Peyer's patch (tissue), 4 donors: ENCODE measurements at regions not wholly inside any gene's neighbourhood (a gene's known extent, or its start where the extent isn't known, plus 50 kb on each side); places are given as distances from the start of the nearest gene placed in this dataset.

Experiments used
- CTCF ChIP-seq, 6 experiments: fragments of 450-650 bp in 4 of 6; fragments of 200-600 bp in 2 of 6; sonication (generic) in 1 of 6; IDR thresholded peaks; one replicate each; pipeline ENCODE4 v1.5.1; 2017 to 2019; ENCODE audit warnings: antibody characterized with exemption in 6 of 6, mild to moderate bottlenecking in 3 of 6, moderate library complexity in 1 of 6
- POLR2A ChIP-seq, 2 donors: fragments of 450-650 bp; IDR thresholded peaks; one replicate each; pipeline ENCODE4 v1.5.1; 2017; ENCODE audit warnings: antibody characterized with exemption in 2 of 2, mild to moderate bottlenecking in 2 of 2, moderate library complexity in 2 of 2

- TF ChIP-seq CTCF (IDR thresholded peaks at IDR 0.05) (no peak), POLR2A (IDR thresholded peaks at IDR 0.05) (no peak)
These were observed 105.6 kb upstream of the PMEPA1 start for GRCh38 chr20:57815405-57815804.
